Posterior vena cava (tissue), 2 donors: ENCODE measurements at regions not wholly inside any gene's neighbourhood (a gene's known extent, or its start where the extent isn't known, plus 50 kb on each side); places are given as distances from the start of the nearest gene placed in this dataset.

ENCODE experiments used
- DNase-seq: peaks from one replicate; pipeline ENCODE4 v3.0.0-alpha.2; 2020; ENCODE audit warnings: low spot score
- intact Hi-C, 2 donors: fragments of 100-400 bp; cut with DNase I; formaldehyde crosslinking; loops; one replicate each; pipeline versions ENCODE4 v1.14.1 to v1.14.2; 2022 to 2023
- donor health status: DM: yes; HTN: yes; CAD: no.
- donor health status: DM: yes; HTN: yes; CAD: no.

DNA sequence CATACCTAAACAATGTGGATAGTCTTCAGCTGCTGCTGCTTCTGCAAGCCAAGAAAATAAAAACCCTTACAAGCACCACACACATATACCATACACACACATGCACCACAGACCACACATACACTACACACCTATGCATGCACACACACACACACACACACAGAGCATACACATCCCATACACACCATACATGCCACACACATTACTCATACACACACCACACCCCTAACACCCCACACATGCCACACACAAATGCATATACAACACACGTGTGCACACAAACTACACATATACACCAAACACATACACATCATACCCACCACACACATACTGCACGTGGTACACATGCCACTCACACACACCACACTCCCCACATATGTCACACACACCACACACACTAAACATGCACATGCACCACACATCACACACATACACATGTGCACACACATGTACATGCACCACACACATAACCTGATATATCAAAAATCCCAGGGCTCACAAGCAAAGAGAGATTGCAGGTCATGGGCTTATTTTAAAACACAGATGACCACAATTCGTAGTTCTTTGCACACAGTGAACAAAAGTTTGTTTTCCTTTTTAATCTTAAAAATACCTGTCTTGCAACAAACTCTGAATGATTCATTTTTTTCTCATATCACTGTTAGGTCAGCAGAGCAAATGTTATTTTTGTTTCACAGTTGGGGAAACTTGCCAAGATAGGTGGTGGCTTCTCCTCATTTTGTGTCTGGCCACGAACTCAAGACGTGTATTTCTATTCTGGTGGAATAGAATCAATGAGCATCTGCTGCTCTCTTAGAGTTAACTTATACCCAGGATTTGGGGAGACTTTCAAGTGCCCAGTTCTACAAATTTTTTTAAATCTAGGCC is 456.6 kb downstream of the FGF9 start:
- intact Hi-C loops: no loop called here

DNA sequence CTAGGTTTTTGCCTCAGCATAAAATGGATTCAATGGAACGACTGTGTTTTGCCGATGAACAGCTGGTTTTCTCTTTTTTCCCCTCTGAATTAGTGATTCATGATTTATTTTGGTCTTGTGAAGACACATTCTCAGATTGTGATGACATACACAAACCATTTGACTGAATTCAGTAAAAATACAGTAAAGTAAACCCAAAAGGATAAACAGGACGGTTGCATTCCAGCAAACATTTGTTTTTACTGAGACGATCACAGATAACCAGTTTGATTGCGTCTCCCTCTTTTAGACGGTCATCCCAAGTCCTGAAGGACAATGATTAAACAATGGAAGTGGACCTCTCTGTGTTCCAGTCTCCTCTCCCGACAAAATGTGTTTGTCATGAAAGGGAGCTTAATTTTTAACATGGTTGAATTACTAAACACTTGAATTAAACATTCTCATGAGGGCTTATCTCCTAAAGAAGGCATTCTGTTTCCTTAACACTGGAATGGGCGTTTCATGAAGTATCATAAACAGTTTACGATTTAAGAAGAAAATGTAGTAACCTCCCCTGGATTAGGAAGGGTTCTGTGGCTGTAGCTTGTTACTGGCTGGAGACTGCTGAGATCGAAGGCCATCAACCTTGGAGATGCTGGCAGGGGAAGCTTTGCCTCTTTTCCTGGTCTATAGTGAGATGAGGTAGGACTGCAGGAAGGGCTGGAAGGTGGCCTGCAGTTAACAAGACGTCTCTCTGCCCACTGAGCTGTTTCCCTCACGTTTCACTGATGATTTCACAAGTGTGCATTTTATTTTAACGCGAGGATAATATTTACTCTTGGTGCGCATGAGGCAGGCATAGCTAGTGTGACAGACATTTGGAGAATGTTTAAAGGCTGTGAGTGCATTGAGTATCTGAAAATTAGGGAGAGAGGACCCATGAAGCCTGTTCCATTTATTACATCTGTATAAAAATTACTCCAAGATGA is 457.9 kb downstream of the FGF9 start:
- intact Hi-C loops: no loop called here
- DNase-seq: no peak

More for the DNA sequence above, 456.6 kb downstream of the FGF9 start:
- DNase-seq: no peak

DNA sequence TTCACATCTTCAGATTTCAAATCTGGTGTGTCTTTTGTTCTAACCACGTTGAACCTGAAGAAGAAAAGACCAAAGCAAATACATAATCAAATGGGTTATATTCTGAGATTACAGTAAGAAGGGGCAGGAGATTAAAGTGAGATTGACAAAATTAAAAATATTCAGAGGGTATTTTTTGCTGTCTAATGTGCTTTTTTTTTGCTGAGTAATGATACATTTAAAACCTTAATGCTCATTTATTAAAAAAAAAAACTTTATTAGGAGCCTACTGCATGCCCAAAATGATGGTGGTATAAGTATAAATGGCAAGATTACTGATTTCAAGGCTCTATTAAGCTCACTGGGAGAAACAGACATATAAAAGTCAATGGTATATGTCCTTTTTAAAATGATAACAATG is 459.4 kb downstream of the FGF9 start:
- intact Hi-C loops: no loop called here
- DNase-seq: no peak

DNA sequence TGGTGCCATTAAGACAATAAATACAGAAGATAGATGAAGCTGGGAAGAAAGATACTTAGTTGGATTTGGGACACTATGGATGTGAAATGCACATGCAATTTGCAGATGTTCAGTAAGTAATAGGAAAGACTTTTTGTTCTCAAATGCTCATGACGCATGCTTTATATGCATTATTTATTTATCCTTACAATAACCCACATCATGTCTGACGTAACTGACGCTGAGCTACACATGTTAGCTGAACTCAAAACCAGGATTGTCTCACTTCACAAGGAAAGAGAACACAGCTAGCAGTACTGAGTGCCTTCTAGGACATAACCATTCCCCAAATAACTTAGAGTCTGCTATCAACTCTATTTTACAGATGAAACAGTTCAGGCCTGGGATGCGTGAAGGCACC is 463.4 kb downstream of the FGF9 start:
- intact Hi-C loops: no loop called here
- no peak for DNase-seq

DNA sequence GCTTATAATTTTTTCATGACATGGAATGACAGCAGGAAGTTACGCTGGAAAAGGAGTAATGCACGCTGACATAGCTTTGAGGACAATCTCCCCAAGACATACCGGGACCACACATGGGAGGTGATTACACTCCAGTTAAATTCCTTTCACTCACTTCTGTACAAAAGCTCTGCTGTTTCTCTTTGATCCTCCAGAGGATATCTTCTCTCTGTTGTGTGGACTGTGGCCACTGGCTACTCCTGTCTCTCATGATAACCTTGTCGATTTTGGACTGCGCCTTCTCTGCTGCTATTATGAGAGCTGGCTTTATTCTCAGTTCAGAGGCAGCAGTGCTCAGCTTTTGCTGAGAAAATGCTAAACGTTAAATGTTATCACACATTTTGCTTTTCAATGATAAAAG is 464.6 kb downstream of the FGF9 start:
- intact Hi-C loops: no loop called here

DNA sequence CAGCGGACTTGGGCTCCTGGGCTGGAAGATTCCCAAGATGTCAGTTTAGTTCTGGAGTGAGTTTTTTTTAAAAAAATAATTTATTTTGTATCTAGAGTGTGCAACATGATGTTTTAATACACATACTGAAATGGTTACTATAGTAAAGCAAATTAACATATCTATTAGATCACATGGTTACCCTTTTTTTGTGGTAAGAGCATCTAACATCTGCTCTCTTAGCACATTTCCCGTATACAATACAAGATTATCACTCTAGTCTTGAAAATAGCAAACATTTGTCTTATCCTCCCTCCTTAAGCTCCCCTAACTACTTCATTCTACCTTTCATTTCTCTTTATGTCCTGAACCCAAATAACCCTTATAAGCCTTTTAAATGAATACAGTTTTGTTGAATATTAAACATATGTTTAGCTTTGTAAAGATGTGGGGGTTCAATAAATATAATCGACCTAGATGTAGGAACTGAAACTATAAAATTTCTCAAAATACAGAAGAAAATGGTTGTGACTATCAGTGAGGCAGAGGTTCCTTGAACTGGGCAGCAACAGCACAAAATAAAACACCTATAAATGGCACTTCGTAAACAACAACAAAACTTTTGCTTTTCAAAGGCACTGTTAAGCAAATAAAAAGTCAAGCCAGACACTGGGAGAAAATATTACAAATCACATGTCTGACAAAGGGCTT is 466.6 kb downstream of the FGF9 start:
- no peak for DNase-seq
- intact Hi-C loops: no loop called here

More for the DNA sequence above, 464.6 kb downstream of the FGF9 start:
- no peak for DNase-seq

DNA sequence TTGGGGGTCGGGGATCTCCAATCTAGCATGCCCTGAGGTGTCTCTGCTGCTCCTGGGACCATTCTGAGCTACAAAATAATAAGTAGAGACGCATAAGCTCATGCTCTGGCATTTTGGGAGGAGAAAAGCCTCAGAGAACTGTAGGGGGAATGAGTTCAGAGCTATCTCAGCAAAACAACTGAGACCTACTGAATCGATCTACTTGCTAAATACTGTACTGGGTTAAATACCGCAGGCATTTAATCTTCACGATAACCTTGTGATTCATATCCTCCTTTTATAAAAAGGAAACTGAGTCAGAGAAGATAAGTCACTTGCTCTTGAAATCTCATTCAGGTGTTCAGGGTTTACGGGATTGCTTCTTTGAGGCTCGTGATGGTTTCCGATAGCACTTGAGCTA is 468.1 kb downstream of the FGF9 start:
- no peak for DNase-seq
- intact Hi-C loops: no loop called here

DNA sequence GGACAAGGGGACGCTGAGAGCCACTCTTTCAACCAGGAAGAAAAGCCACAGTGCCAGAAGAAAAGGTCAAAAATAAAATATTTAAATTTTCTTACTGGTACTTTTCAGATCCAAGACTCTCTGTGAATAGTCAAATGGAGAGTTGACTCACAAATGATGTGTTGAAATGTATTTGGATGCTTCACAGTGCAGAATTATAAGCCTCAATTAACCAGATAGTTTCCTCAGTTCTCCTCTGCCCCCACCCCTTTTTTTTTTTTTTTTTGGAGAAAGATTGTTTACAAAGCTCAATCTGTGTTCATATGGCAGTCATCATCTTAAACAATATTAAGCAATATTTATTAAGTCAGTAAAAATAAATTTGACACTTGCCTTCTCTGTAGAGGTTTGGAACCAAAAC is 470.8 kb downstream of the FGF9 start:
- no peak for DNase-seq
- intact Hi-C loops: no loop called here

DNA sequence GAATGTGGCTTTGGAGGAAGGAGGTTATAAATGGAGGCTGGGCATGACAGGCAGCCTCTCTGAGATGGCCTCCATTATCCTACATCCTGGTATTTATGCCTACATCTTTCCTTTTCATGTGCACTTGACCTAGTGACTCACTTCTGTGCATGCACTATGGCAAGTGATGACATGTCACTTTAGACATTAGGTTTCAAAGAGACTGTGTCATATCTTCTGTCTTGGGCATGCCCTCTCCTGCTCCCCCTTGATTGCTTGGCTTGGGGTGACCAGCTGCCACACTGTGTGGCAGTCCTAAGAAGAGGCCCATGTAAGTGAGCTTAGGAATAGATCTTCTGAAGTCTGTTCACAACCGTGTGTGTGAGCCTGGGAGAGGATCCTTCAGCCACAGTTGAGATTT is 472.8 kb downstream of the FGF9 start:
- no peak for DNase-seq
- intact Hi-C loops: no loop called here

DNA sequence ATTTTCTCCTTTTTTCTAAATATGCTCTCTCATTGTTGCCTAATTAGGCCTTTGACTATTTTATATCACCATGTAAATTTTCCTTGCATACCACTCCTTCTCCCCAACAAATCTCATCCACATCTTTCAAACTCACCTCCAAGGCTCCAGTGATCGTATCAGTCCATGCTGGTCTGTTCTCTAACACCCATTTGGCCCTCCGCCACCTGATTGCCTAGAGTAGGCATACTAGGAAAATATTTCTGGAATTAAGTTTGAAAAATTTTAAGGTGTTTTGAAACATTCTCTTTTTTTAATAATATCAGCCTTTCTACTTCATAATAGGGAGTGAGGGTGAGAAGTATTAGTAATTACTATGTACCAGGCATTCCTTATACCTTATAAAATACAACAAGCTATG is 473.9 kb downstream of the FGF9 start:
- no peak for DNase-seq
- intact Hi-C loops: no loop called here

DNA sequence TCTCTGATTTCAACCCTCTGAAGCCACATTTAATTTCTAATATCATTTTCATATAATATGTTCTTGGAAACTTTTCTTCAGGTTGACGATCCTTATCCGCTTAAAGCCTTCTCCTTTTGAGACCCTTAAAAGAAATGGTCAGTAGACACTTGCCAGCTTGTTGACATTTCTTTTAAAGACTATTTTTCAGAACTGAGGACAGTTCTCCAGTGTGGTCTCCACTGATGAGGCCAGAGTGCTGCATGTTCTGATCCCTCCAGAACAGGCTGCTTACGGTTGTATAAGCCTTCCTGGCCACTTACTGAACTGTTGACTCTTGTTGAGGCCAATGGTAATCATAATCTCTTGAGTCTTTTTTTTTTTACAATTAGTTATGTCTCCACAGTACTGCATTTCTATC is 477.3 kb downstream of the FGF9 start:
- no peak for DNase-seq
- intact Hi-C loops: no loop called here

DNA sequence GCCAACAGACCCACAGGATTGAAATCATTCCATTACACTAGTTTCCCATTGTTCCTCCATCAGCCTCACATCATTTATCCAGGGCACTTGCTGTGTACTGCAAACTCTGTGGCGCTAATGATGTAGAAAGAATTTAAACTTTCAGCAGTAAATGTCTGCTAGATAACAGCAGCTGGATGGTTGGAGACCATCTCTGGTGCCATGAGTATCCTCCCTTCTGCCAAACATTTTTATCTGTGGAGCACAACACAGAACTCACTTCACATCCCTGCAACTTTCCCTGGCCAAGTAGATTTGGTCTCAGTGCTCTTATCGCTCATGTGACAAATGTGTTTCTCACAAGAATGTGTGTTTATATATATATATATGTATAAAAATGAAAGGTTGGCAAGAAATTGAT is 481.9 kb downstream of the FGF9 start:
- intact Hi-C loops: no loop called here
- no peak for DNase-seq

DNA sequence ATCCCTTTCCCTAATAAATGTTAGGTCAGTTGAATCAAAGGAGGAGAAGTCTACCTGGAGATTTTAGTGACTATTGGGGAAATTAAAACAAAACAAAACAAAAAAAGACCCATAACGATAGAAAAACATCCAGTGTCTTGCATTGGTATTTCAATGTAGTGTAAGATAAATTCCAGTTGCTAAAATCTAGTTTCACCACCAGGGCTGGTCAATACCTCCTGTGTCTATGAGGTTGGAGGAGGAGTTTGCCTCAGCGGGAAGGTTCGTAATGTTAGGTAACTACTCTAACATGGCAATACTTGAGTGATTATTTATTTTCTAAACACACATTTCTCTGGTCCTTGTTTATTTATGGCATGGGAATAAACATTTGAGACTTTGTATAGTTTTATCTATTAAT is 483.2 kb downstream of the FGF9 start:
- no peak for DNase-seq
- intact Hi-C loops: no loop called here

DNA sequence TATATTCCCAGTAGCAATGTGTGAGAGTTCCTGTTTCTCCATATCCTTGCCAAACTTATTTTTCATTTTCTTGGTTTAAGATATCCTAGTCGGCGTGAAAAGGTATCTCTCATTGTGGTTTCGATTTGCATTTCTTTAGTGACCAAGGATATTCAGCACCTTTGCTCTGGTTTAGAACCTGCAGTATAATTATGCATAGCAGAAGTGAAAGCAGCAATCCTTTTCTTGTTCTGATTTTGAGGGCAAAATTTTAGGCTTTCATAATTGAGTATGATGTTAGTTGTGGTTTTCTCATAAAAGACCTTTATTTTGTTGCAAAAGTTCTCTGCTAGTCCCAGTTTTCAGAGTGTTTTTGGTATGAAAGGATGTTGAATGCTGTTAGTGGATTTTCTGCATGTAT is 491.0 kb downstream of the FGF9 start:
- intact Hi-C loops: no loop called here
- no peak for DNase-seq

DNA sequence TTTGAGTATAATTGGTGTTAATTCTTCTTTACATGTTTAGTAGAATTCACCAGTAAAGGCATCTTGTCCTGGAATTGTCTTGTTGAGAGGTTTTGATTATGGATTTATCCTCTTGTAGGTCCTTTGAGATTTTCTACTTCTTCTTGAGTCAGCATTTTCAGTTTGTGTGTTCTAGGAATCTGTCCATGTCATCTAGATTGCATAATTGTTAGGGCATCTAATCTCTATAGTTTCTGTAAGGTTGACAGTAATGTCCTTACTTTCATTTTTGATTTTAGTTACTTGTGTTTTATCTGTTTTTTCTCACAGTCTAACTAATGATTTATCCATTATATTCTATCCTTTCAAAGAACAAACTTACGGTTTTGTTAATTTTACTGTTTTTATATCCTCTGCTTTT is 492.0 kb downstream of the FGF9 start:
- intact Hi-C loops: no loop called here

DNA sequence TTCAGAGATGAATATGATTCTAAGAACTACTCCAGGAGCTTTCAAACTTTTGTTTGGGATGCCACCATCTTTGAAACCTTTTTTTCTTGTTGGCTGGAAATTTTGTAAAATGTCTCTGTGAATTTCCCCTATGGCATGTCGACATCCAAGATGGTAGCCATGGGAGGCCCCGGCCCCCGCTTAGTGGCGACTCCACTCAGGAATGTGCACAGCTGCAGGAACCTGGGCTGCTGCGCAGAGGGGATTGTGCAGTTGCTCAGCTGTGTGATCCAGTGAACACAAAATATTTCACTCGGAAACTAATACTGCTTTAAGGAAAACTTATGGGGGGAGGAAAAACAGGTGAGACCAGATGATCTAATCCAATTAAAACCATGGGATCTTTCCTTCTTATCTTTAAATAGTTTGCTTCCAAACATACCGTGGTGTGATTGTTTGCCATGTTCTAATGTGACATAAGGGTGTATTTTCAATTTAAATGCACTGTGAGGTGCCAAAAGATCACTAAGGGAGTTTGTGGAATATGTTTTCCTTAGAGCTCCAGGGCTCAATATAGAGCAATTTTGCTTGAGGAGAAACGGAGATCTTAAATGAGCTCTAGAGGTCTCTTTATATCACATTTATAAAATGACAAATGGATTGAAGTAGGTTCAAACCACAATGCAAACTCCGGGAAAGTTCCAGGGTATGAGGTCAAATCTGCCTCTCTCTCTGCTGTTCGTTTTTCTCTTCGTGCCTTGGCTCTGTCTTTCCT is 497.7 kb downstream of the FGF9 start:
- intact Hi-C loops: no loop called here
- no peak for DNase-seq

More for the DNA sequence above, 492.0 kb downstream of the FGF9 start:
- DNase-seq: no peak

DNA sequence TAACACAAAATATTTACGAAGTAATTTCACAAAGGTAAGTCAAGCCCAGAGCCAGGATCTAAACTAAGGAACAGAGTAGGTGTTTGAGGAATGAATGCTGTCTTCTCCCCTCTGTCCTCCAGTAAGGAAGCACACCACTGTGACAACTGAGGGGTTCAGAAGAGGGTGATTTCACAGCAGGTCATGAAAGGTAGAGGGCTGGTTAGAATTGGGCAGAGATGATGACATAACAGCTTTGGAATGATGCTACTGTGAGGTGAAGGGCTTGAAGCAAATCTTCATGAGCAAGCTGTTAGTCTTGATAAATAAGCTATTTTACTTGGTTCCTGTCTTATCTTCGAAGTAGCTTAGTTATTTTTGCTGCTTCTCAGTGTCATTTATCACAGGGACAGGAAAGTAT is 498.6 kb downstream of the FGF9 start:
- no peak for DNase-seq
- intact Hi-C loops: no loop called here

DNA sequence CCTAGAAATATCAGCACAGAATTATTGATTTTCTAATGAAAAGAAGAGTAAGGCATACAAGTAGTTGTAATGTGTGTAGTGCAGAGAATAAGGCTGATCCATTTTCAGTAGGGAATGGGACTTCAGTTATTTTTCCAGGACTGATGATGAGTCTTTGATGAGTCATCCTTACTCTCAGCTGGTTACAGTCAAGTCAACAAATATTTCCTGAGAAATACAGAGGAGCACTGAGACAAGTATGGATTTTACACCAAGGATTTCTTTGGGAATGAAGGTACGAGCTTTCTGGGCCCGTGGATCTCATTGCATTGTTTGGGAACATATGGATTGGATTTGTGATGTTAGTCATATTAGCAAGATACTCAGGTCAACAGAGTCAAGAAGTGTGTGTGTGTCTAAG is 502.7 kb downstream of the FGF9 start:
- intact Hi-C loops: no loop called here

DNA sequence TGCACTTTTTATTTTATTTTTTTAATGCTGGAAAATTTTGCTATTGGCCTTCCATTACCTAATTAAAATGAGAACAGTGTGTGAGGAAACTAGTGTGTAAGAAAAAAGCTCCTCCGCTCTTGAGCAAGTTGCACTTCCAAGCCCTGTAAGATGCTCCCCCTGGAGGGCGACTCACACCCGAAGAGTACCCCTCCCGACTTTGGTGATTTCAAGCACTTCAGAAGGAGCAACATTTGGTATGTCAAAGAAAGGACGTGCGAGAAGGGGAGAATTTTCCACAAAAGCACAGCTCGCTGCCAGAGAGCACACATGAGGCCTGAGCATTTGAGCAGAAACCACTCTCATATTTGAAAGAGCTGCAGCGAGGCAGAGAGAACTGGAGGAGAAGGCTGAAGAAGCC is 504.4 kb downstream of the FGF9 start:
- no peak for DNase-seq
- intact Hi-C loops: no loop called here

More for the DNA sequence above, 502.7 kb downstream of the FGF9 start:
- no peak for DNase-seq
